Stimulated activated naive B cell treated with anti-CD40 and anti-IgM and Interleukin-4, amounts not matched to agents 10 μg/mL and 1 μg/mL and 100 μg/mL, for 72 hours (primary cell): ENCODE measurements at regions not wholly inside any gene's neighbourhood (a gene's known extent, or its start where the extent isn't known, plus 50 kb on each side); places are given as distances from the start of the nearest gene placed in this dataset.

Experiments used
- ATAC-seq, 2 donors: fragments of 150-1000 bp; cut with Tn5 transposase; replicated peaks; 2 replicates each; pipeline ENCODE4 v1.10.0; 2021; ENCODE audit warnings: moderate library complexity in 1 of 2
- DNase-seq: peaks from one replicate; pipeline ENCODE4 v3.0.0; 2021
- H3K27ac Mint-ChIP-seq: one replicate; pipeline ENCODE4 v1.8.0; 2022; ENCODE audit warnings: mild to moderate bottlenecking, mixed read lengths
- H3K27me3 Mint-ChIP-seq, 2 donors: one replicate each; pipeline ENCODE4 v1.8.0; 2022; ENCODE audit warnings: mixed read lengths in 2 of 2
- H3K36me3 Mint-ChIP-seq, 2 donors: one replicate each; pipeline ENCODE4 v1.8.0; 2022; ENCODE audit warnings: mixed read lengths in 2 of 2, mild to moderate bottlenecking in 1 of 2
- H3K4me1 Mint-ChIP-seq, 2 donors: one replicate each; pipeline ENCODE4 v1.8.0; 2022; ENCODE audit warnings: mixed read lengths in 2 of 2, mild to moderate bottlenecking in 1 of 2
- H3K4me3 Mint-ChIP-seq, 2 donors: one replicate each; pipeline ENCODE4 v1.8.0; 2022; ENCODE audit warnings: mild to moderate bottlenecking in 2 of 2, mixed read lengths in 2 of 2, moderate library complexity in 1 of 2
- H3K9me3 Mint-ChIP-seq, 2 donors: one replicate each; pipeline ENCODE4 v1.8.0; 2022; ENCODE audit warnings: mixed read lengths in 2 of 2, mild to moderate bottlenecking in 1 of 2

DNA sequence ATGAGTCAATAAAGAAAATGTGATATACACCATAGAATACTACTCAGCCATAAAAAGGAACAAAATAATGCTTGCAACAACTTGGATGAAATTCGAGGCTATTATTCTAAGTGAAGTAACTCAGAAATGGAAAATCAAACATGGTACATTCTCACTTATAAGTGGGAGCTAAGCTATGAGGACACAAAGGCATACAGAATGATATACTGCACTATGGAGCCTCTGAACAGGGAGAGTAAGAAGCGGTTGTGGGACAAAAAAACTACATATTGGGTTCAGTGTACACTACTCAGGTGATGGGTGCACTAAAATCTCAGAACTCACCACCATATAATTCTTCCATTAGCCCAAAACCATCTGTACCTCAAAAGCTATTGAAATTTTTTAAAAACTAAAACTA lies 68.8 kb upstream of the AKAP13 start:
- peak overlapping the region; percentile 39 for H3K27ac Mint-ChIP-seq
- H3K4me3 Mint-ChIP-seq: no peak overlapping the region
- H3K4me1 Mint-ChIP-seq: peaks cover 67 to 87% of the 10 kb centered on the region in 2 donors

GRCh38 chr15:85312486-85312885 lies 67.9 kb upstream of the AKAP13 start:
- DNase-seq (peak; percentile 66), ATAC-seq (peak; percentile 95 to 96)
- H3K4me1 Mint-ChIP-seq: peaks cover 60 to 87% of the 10 kb centered on the region in 2 donors
- peak overlapping the region; percentile 99 for H3K27ac Mint-ChIP-seq
- no peaks in the 10 kb centered on the region for H3K9me3 Mint-ChIP-seq
- peak overlapping the region; percentile 80 to 82 for H3K4me3 Mint-ChIP-seq
- H3K36me3 Mint-ChIP-seq: peaks cover 1 to 3% of the 10 kb centered on the region in 2 donors
- H3K27me3 Mint-ChIP-seq: no peaks in the 10 kb centered on the region

More for the DNA sequence above, 68.8 kb upstream of the AKAP13 start:
- DNase-seq: no peak
- H3K9me3 Mint-ChIP-seq: no peaks in the 10 kb centered on the region
- ATAC-seq: no peak
- H3K36me3 Mint-ChIP-seq: peaks cover 1 to 3% of the 10 kb centered on the region in 2 donors
- no peaks in the 10 kb centered on the region for H3K27me3 Mint-ChIP-seq

DNA sequence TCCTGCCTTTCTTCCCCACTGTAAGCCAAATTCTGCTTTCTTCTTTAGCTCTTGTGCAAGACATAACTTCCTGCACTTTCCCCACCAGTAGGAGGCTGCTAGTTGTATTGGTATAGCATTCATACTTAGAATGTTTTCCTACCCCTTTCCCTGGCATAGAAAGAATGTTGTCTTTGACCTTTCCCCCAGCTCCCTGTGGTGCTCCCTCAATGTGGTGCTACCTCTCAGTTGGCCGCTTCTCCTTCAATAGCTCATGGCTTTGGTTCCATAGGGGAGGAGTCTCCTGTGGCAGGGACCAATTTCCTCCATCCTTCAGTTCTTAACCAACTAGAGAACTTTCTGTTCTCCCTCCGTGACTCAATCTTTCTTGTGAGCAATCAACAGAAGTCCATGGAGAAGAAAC lies 67.5 kb upstream of the AKAP13 start:
- Mint-ChIP-seq H3K27ac (peak overlapping the region; percentile 99), H3K27me3 (no peaks in the 10 kb centered on the region), H3K4me3 (peak overlapping the region; percentile 80 to 82), H3K4me1 (peaks cover 58 to 87% of the 10 kb centered on the region in 2 donors), H3K9me3 (no peaks in the 10 kb centered on the region), H3K36me3 (peaks cover 1 to 3% of the 10 kb centered on the region in 2 donors)
- DNase-seq (no peak), ATAC-seq (peak; percentile 19 to 22)

GRCh38 chr15:85313339-85313738 lies 67.1 kb upstream of the AKAP13 start:
- H3K27me3 Mint-ChIP-seq: no peaks in the 10 kb centered on the region
- peak overlapping the region; percentile 99 for H3K27ac Mint-ChIP-seq
- H3K9me3 Mint-ChIP-seq: no peaks in the 10 kb centered on the region
- peaks cover 1 to 3% of the 10 kb centered on the region in 2 donors for H3K36me3 Mint-ChIP-seq
- no peak for ATAC-seq
- H3K4me3 Mint-ChIP-seq: peak overlapping the region; percentile 80 to 82
- H3K4me1 Mint-ChIP-seq: peaks cover 57 to 87% of the 10 kb centered on the region in 2 donors
- DNase-seq: no peak

DNA sequence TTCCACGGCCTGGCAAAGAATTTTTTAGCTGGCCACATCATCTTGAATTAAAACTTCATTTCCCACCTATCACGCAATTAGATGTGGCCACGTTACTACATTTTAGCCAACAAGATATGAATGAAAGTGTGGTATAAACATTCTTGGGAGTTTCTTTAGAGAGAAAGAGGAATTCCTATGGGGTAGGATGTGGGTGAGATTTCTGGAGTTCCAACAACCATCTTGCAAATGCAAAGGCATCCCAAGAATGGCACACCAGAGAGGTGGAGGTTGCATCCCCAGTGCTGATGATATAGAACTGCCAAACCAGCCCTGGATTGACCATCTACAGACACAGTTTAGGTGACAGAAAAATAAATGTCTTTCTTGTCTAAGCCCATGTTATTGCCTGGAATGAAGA lies 66.3 kb upstream of the AKAP13 start:
- no peak for ATAC-seq
- peaks cover 56 to 87% of the 10 kb centered on the region in 2 donors for H3K4me1 Mint-ChIP-seq
- H3K36me3 Mint-ChIP-seq: peaks cover 0 to 3% of the 10 kb centered on the region in 2 donors
- H3K4me3 Mint-ChIP-seq: peak overlapping the region in 1 of 2 donors; percentile 21
- H3K9me3 Mint-ChIP-seq: no peaks in the 10 kb centered on the region
- H3K27ac Mint-ChIP-seq: peak overlapping the region; percentile 81
- DNase-seq: no peak
- H3K27me3 Mint-ChIP-seq: no peaks in the 10 kb centered on the region

- peaks cover 56 to 87% of the 10 kb centered on the region in 2 donors for H3K4me1 Mint-ChIP-seq
- no peak overlapping the region for H3K4me3 Mint-ChIP-seq
- no peak for ATAC-seq
These were observed 65.8 kb upstream of the AKAP13 start for GRCh38 chr15:85314633-85315032.

DNA sequence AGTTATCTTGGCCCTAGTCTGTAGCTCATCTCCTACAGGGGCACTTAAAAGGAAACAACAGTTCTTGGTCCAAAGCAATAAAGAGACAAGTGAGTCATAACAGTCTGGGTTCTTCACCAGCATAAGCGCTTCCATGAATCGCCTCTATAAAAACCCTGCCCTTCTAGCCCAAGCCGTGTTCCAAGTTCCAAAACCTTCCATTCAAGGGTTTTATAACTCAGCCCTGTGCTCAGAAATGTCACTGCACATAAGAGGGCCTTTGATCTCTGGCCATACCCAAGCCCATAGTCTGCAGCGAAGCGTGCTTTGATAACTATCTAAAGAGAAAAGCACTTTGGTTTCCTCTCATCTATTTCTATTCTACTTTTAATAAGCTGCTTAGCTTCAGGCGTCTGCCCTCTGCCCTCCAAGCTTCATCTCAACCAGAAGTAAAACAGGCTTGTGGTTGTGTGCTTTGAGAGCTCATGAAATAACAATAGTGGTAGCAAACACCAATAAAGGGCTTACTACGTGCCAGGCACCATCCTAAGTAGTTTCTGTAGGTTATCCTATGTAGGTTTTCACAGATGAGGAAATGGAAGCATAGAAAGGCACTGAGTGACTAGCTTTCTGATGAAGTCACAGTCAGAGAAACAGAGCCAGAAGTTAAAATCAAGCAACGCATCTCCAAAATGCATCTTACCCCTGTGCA lies 64.0 kb upstream of the AKAP13 start:
- no peak for DNase-seq
- Mint-ChIP-seq H3K4me3 (peak overlapping the region; percentile 21 to 32), H3K27ac (peak overlapping the region; percentile 87), H3K36me3 (peaks cover 3 to 8% of the 10 kb centered on the region in 2 donors), H3K9me3 (peaks cover 0 to 4% of the 10 kb centered on the region in 2 donors), H3K4me1 (peaks cover 55 to 86% of the 10 kb centered on the region in 2 donors), H3K27me3 (no peaks in the 10 kb centered on the region)
- peak; percentile 15 to 17 for ATAC-seq

More at GRCh38 chr15:85314633-85315032, 65.8 kb upstream of the AKAP13 start:
- H3K27me3 Mint-ChIP-seq: no peaks in the 10 kb centered on the region
- DNase-seq: no peak
- peaks cover 3% of the 10 kb centered on the region in 2 donors for H3K36me3 Mint-ChIP-seq
- H3K9me3 Mint-ChIP-seq: peaks cover 0 to 1% of the 10 kb centered on the region in 2 donors
- H3K27ac Mint-ChIP-seq: peak overlapping the region; percentile 87

- ATAC-seq (peak; percentile 93 to 95), DNase-seq (peak; percentile 76)
- Mint-ChIP-seq H3K36me3 (peaks cover 8 to 11% of the 10 kb centered on the region in 2 donors), H3K27ac (peak overlapping the region; percentile 90), H3K4me3 (peak overlapping the region; percentile 21 to 61), H3K4me1 (peaks cover 50 to 86% of the 10 kb centered on the region in 2 donors), H3K9me3 (peaks cover 6 to 7% of the 10 kb centered on the region in 2 donors), H3K27me3 (no peaks in the 10 kb centered on the region)
These were observed 62.2 kb upstream of the AKAP13 start for GRCh38 chr15:85318048-85318731.

GRCh38 chr15:85318732-85319076 lies 61.7 kb upstream of the AKAP13 start:
- no peaks in the 10 kb centered on the region for H3K27me3 Mint-ChIP-seq
- peak overlapping the region; percentile 21 to 43 for H3K4me3 Mint-ChIP-seq
- H3K27ac Mint-ChIP-seq: peak overlapping the region; percentile 90
- ATAC-seq (peak; percentile 59 to 60), DNase-seq (no peak)
- peaks cover 7 to 8% of the 10 kb centered on the region in 2 donors for H3K9me3 Mint-ChIP-seq
- peaks cover 9 to 11% of the 10 kb centered on the region in 2 donors for H3K36me3 Mint-ChIP-seq
- H3K4me1 Mint-ChIP-seq: peaks cover 50 to 87% of the 10 kb centered on the region in 2 donors

DNA sequence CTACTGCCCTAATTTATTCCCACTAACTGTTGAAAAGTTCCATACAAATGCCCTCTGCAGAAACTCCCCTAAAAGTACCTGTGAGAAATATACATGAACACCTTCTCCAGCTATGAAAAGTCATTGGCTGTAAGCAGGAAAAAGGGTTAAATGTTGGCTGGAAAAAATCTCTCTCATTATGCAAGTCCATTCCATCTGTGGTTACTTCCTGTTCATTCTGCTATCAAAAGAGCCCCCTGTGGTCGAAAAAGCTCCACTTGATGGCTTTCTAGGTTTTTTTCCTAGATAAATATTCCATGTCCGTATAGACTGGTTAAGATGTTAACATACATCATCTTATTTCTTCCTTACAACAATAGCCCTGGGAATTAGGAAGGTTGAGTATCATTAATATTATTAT lies 56.2 kb upstream of the AKAP13 start:
- Mint-ChIP-seq H3K27me3 (no peaks in the 10 kb centered on the region), H3K27ac (no peak overlapping the region), H3K4me1 (peaks cover 47 to 78% of the 10 kb centered on the region in 2 donors), H3K9me3 (peaks cover 7 to 8% of the 10 kb centered on the region in 2 donors), H3K36me3 (peaks cover 6 to 11% of the 10 kb centered on the region in 2 donors), H3K4me3 (no peak overlapping the region)
- no peak for ATAC-seq
- no peak for DNase-seq

DNA sequence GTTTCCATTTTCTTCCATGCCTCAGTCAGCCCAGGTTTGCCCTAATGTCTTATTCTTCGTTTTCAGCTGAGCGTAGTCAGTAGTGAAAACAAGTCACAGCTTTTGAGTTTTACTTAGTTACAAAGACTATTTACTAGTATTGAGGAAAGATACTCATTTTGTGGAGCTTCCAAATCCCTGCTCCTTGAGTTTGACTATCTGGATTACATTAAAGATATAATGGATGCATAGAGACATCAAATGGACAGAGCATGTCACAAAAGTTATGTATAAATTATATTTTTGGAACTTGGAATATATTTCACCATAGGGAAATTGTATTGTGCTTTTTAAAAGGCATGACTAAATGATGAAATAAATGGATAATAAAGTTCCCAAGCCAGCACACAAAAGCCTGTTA lies 54.6 kb upstream of the AKAP13 start:
- H3K9me3 Mint-ChIP-seq: peaks cover 3 to 8% of the 10 kb centered on the region in 2 donors
- ATAC-seq: no peak
- no peak overlapping the region for H3K4me3 Mint-ChIP-seq
- H3K27me3 Mint-ChIP-seq: no peaks in the 10 kb centered on the region
- no peak for DNase-seq
- H3K4me1 Mint-ChIP-seq: peaks cover 51 to 80% of the 10 kb centered on the region in 2 donors
- H3K27ac Mint-ChIP-seq: no peak overlapping the region
- peaks cover 4 to 6% of the 10 kb centered on the region in 2 donors for H3K36me3 Mint-ChIP-seq

DNA sequence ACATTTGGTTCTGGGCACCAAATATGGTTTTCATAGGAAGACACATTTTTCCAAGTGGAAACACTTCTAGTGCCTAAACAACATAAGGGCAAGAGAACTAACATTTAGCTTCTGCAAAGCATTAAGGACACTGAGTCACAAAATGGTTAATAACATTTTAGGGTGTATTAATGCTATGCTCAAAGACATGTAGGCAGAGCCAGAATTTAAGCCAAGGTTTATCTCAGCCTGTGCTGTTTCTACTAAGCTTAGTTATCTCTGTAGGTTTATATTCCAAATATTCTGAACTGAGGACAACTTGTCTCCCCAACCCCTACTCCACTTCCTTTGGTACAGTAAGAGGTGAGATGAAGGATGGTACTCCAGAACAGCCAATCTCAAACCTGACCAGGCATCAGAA lies 54.1 kb upstream of the AKAP13 start:
- Mint-ChIP-seq H3K9me3 (peaks cover 3 to 8% of the 10 kb centered on the region in 2 donors), H3K36me3 (peaks cover 4 to 7% of the 10 kb centered on the region in 2 donors), H3K4me3 (no peak overlapping the region), H3K4me1 (peaks cover 55 to 83% of the 10 kb centered on the region in 2 donors), H3K27ac (no peak overlapping the region), H3K27me3 (no peaks in the 10 kb centered on the region)
- ATAC-seq (no peak), DNase-seq (no peak)

GRCh38 chr15:85327820-85328219 lies 52.6 kb upstream of the AKAP13 start:
- Mint-ChIP-seq H3K9me3 (peaks cover 1 to 5% of the 10 kb centered on the region in 2 donors), H3K4me1 (peaks cover 59 to 84% of the 10 kb centered on the region in 2 donors), H3K36me3 (peaks cover 4 to 9% of the 10 kb centered on the region in 2 donors), H3K4me3 (no peak overlapping the region), H3K27ac (peak overlapping the region; percentile 96), H3K27me3 (no peaks in the 10 kb centered on the region)
- no peak for ATAC-seq
- DNase-seq: no peak

DNA sequence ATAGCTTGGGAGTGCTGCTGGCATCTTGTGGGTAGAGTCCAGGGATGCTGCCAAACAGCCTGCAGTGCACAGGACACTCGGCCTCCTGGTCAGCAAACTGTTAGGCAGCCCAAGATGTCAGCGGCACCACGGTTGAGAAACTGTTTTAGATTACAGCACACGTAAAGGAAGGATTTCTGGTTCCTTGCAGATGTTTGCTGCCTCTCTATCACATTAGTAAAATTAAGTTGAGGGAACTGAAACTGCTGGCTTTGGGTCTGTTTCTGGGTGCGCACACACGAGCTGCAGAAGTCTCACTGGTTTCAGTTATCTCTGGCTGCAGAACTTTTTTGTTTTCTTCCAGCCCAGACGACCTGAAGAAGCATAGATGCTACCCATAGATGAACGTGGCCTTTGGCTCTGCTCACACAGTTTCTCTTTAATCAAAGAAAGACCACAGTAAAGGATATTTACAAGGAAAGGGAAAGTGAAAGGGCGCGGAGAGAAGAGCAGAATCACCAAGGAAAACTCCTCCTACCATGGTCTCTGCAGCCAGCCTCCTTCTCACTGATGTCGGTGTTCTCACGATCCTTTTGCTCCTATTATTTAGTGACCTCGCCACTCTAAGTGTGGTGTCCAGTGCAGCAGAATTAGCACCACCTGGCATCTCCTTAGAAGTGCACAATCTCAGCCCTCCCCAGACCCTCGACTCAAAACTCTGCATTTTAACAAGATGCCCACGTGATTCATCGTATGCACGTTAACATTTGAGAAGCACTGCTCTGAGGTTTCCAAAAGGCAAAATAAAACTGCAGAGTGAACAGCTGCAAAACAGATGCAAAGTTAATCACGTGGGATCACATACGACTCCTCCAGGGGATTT lies 50.6 kb upstream of the AKAP13 start:
- Mint-ChIP-seq H3K27me3 (no peaks in the 10 kb centered on the region), H3K4me3 (peak overlapping the region; percentile 94 to 97), H3K27ac (peak overlapping the region; percentile 99), H3K9me3 (no peaks in the 10 kb centered on the region), H3K36me3 (peaks cover 0 to 4% of the 10 kb centered on the region in 2 donors), H3K4me1 (peaks cover 56 to 74% of the 10 kb centered on the region in 2 donors)
- DNase-seq: peak; percentile 76
- peak; percentile 69 to 74 for ATAC-seq
